Esophagus (tissue), 2 donors: ENCODE measurements at regions not wholly inside any gene's neighbourhood (a gene's known extent, or its start where the extent isn't known, plus 50 kb on each side); places are given as distances from the start of the nearest gene placed in this dataset.
A peak's percentile ranks its signal among the peaks of the same experiment; 100 is the strongest.

Experiments
- H3K27ac ChIP-seq, 2 donors: one replicate each; pipeline ENCODE4 v1.5.1; 2013; ENCODE audit warnings: low read depth in 2 of 2, mild to moderate bottlenecking in 2 of 2, inconsistent platforms in 1 of 2, low read length in 1 of 2, moderate library complexity in 1 of 2
- H3K27me3 ChIP-seq, 2 donors: one replicate each; pipeline ENCODE4 v1.6.1; 2013; ENCODE audit warnings: low read length in 2 of 2, control low read depth in 1 of 2, mild to moderate bottlenecking in 1 of 2; ENCODE audit not compliant: insufficient read depth in 2 of 2, control insufficient read depth in 1 of 2
- H3K36me3 ChIP-seq, 2 donors: one replicate each; pipeline ENCODE4 v1.6.1; 2013; ENCODE audit warnings: low read length in 1 of 2; ENCODE audit not compliant: control insufficient read depth in 2 of 2, insufficient read depth in 2 of 2
- H3K4me1 ChIP-seq, 2 donors: one replicate each; pipeline ENCODE4 v1.6.1; 2013; ENCODE audit warnings: low read length in 1 of 2; ENCODE audit not compliant: control insufficient read depth in 2 of 2, insufficient read depth in 2 of 2
- H3K4me3 ChIP-seq, 2 donors: one replicate each; pipeline ENCODE4 v1.5.1; 2013; ENCODE audit warnings: low read length in 2 of 2, mild to moderate bottlenecking in 2 of 2, low read depth in 1 of 2, moderate library complexity in 1 of 2
- H3K9me3 ChIP-seq, 2 donors: one replicate each; pipeline ENCODE4 v1.6.1; 2013; ENCODE audit warnings: mild to moderate bottlenecking in 2 of 2, low read depth in 1 of 2, low read length in 1 of 2, moderate library complexity in 1 of 2; ENCODE audit not compliant: control insufficient read depth in 2 of 2, insufficient read depth in 1 of 2
- WGBS, 2 donors: extraction: QIAGEN DNeasy Blood & Tissue Kit; methylation state at CpG; one replicate each; pipeline ENCODE4 v1.1.7; 2013; 5-methylcytosine and 5-hydroxymethylcytosine counted together
- donor health status: healthy with polysubstance abuse.
- donor health status: Bipolar disorder and iron deficiency.

- Histone ChIP-seq H3K27ac (no peak overlapping the region), H3K4me1 (no peaks in the 10 kb centered on the region), H3K9me3 (no peaks in the 10 kb centered on the region), H3K27me3 (no peaks in the 10 kb centered on the region), H3K36me3 (no peaks in the 10 kb centered on the region), H3K4me3 (no peak overlapping the region)
- 83 to 93% methylated on average over 3 of the region's 3 CpGs for WGBS, 2 donors
These were observed 1627.4 kb upstream of the C9orf72 start for GRCh38 chr9:29200650-29201049.

- Histone ChIP-seq H3K27me3 (no peaks in the 10 kb centered on the region), H3K9me3 (no peaks in the 10 kb centered on the region), H3K36me3 (no peaks in the 10 kb centered on the region), H3K4me1 (no peaks in the 10 kb centered on the region), H3K27ac (no peak overlapping the region), H3K4me3 (no peak overlapping the region)
- 52 to 64% methylated on average over 2 of the region's 2 CpGs for WGBS, 2 donors
These were observed 1630.1 kb upstream of the C9orf72 start for GRCh38 chr9:29203244-29203930.

GRCh38 chr9:29208670-29209069, 1635.4 kb upstream of the C9orf72 start:
- no peaks in the 10 kb centered on the region for H3K9me3 ChIP-seq
- H3K27me3 ChIP-seq: peaks cover 0 to 10% of the 10 kb centered on the region in 2 donors

GRCh38 chr9:29209748-29210291, 1636.5 kb upstream of the C9orf72 start:
- Histone ChIP-seq H3K4me3 (no peak overlapping the region), H3K27ac (no peak overlapping the region), H3K4me1 (peaks cover 4 to 9% of the 10 kb centered on the region in 2 donors), H3K36me3 (no peaks in the 10 kb centered on the region), H3K9me3 (no peaks in the 10 kb centered on the region), H3K27me3 (peaks cover 4 to 11% of the 10 kb centered on the region in 2 donors)
- 39 to 42% methylated on average over 2 of the region's 2 CpGs for WGBS, 2 donors

More at GRCh38 chr9:29208670-29209069, 1635.4 kb upstream of the C9orf72 start:
- Histone ChIP-seq H3K36me3 (no peaks in the 10 kb centered on the region), H3K4me1 (peaks cover 4 to 9% of the 10 kb centered on the region in 2 donors), H3K27ac (no peak overlapping the region), H3K4me3 (no peak overlapping the region)

- Histone ChIP-seq H3K4me3 (no peak overlapping the region), H3K27me3 (peaks cover 9 to 11% of the 10 kb centered on the region in 2 donors), H3K27ac (no peak overlapping the region), H3K9me3 (no peaks in the 10 kb centered on the region), H3K36me3 (no peaks in the 10 kb centered on the region), H3K4me1 (peaks cover 7 to 11% of the 10 kb centered on the region in 2 donors)
- WGBS, 2 donors: 42 to 51% methylated on average over 6 of the region's 6 CpGs
These were observed 1637.8 kb upstream of the C9orf72 start for GRCh38 chr9:29211003-29211579.

GRCh38 chr9:29211580-29212396, 1638.5 kb upstream of the C9orf72 start:
- H3K9me3 ChIP-seq: no peaks in the 10 kb centered on the region
- H3K36me3 ChIP-seq: no peaks in the 10 kb centered on the region
- no peak overlapping the region for H3K27ac ChIP-seq
- peaks cover 7 to 11% of the 10 kb centered on the region in 2 donors for H3K4me1 ChIP-seq
- H3K27me3 ChIP-seq: peaks cover 9 to 11% of the 10 kb centered on the region in 2 donors
- H3K4me3 ChIP-seq: peak overlapping the region; percentile 41 to 46
- 2% methylated on average over 42 to 51 of the region's 51 CpGs for WGBS, 2 donors

- peaks cover 9 to 11% of the 10 kb centered on the region in 2 donors for H3K27me3 ChIP-seq
- 1 to 2% methylated on average over 49 to 54 of the region's 54 CpGs for WGBS, 2 donors
- H3K4me3 ChIP-seq: peak overlapping the region; percentile 41 to 46
- peaks cover 7 to 11% of the 10 kb centered on the region in 2 donors for H3K4me1 ChIP-seq
- H3K27ac ChIP-seq: no peak overlapping the region
- H3K36me3 ChIP-seq: no peaks in the 10 kb centered on the region
- H3K9me3 ChIP-seq: no peaks in the 10 kb centered on the region
These were observed 1639.4 kb upstream of the C9orf72 start for GRCh38 chr9:29212397-29213387.

- H3K4me1 ChIP-seq: peaks cover 7 to 11% of the 10 kb centered on the region in 2 donors
- no peak within 1 kb of the TSS for H3K27ac ChIP-seq
- H3K9me3 ChIP-seq: no peaks in the 10 kb centered on the region
- peak within 1 kb of the TSS; percentile 41 to 46 for H3K4me3 ChIP-seq
- 2 to 3% methylated on average over 57 of the region's 57 CpGs for WGBS, 2 donors
- H3K27me3 ChIP-seq: peaks cover 9 to 11% of the 10 kb centered on the region in 2 donors
- no peaks in the 10 kb centered on the region for H3K36me3 ChIP-seq
These were observed 1640.3 kb upstream of the C9orf72 start, which contains the start of gene LINGO2 for GRCh38 chr9:29213417-29214153. Gene LINGO2 (minus strand): TSS chr9:29213601.
